H1 (cell line): ENCODE measurements at regions not wholly inside any gene's neighbourhood (a gene's known extent, or its start where the extent isn't known, plus 50 kb on each side); places are given as distances from the start of the nearest gene placed in this dataset.

Source experiments
- CTCF ChIP-seq, 3 experiments: IDR thresholded peaks; 1 replicate in 2 of 3; 2 replicates in 1 of 3; pipeline versions ENCODE4 v1.5.1 to v1.6.1; 2011; ENCODE audit warnings: low read length in 3 of 3, mild to moderate bottlenecking in 3 of 3, inconsistent platforms in 2 of 3, low read depth in 1 of 3, moderate library complexity in 1 of 3; ENCODE audit not compliant: insufficient read depth in 1 of 3; ENCODE audit errors: control extremely low read depth in 1 of 3
- E2F6 ChIP-seq: IDR thresholded peaks from 2 replicates; pipeline ENCODE4 v1.6.1; 2012; ENCODE audit warnings: inconsistent platforms
- TAF7 ChIP-seq: optimal IDR thresholded peaks from 2 replicates; pipeline ENCODE3; 2011; ENCODE audit warnings: low read depth, mild to moderate bottlenecking, inconsistent platforms, low read length, moderate library complexity, borderline replicate concordance

GRCh38 chr17:64776720-64777414 lies 114.8 kb upstream of the SMURF2 start (continued):
- TF ChIP-seq CTCF (IDR thresholded peaks at IDR 0.05; ENCODE audit: control extremely low read depth in 1 of 3, insufficient read depth in 1 of 3, low read depth in 1 of 3, low read length in 3 of 3) (peak; percentile 72 to 88 (median 82)), E2F6 (0 out of 2 replicates have a peak, but pooled peaks have one; percentile 11), TAF7 (peak; percentile 26)
